Stimulated activated CD8-positive, alpha-beta memory T cell treated with anti-CD3 and anti-CD28 coated beads, Interleukin-4, amount 100 ng/mL, for 1 hour (primary cell): ENCODE measurements at regions not wholly inside any gene's neighbourhood (a gene's known extent, or its start where the extent isn't known, plus 50 kb on each side); places are given as distances from the start of the nearest gene placed in this dataset.
"Not testable (repeated sequence)": the region's sequence is repeated elsewhere in the genome, so short reads cannot be mapped to it uniquely, and the experiment has no call there.

Experiments used
- DNase-seq, 2 donors: peaks; one replicate each; pipeline ENCODE4 v3.0.0-alpha.2; 2020; ENCODE audit warnings: low read depth in 2 of 2, low spot score in 1 of 2

DNA sequence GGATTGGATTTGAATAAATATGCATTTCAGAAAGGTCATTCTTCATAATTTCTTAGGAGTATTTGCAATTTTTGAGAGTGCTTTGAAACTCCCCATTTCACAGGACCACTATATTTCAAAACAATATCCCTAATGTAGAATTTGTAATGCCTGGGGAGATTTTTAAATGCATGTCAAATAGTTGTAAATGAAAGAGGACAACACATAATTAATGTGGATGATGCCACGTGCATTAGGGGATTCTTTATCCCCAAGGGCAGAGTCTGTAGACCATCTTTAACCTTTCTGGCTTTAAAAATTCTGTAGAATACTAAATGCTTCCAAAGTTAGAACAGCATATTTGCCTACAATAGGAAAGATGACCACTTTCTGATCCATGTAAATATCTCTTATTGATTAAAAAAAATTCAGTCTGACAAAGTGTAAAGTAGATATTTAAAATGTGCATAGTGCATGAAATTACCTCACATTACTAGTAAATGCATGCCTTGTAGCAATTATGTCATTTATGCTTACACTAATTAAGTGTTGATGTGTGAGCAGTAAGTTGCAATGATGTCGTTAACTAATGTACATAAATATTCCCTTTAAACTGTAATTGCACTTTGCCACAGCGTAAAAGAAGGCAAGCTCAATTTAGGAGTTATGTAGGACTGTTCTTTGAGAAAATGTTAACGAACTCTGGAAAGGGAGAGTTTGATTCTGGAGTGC lies 416.1 kb downstream of the PSAT1 start:
- DNase-seq, result no peak

DNA sequence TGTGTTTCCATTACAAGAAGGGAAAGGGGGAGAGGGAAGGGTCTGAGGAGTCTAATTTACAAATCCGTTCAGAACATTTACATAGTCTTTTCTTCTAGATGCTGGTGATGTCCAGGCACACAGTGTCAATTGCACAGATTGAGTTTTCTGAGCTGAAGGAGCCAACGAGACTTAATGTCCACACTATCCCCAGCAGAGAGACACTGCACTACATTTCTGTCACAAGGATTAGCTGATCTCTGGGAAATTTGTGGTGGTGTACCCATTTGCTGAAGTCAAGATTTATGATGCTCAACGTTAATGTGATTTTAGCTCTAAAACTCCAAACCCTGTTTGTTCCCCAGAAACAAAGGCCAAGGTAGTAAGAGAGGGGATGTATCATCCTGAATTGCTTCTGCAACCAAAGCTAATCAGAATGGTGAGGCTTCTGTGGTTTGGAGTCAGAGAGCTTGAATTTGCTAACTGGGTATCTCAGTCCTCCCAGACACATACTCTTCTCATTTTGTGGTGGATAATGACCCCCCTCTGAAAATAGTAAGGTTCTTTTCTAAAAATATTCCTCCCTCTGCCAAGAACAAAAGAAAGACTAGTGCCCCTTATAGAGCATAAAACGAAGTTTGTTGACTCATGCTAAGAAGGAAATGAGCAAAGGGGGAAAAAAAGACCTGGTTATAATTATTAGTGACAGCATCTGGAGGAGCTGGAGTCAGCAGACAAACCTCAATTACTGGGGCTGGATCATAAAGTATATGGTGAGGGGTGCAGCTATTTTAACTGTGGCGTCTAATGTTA lies 416.9 kb downstream of the PSAT1 start:
- no peak for DNase-seq

DNA sequence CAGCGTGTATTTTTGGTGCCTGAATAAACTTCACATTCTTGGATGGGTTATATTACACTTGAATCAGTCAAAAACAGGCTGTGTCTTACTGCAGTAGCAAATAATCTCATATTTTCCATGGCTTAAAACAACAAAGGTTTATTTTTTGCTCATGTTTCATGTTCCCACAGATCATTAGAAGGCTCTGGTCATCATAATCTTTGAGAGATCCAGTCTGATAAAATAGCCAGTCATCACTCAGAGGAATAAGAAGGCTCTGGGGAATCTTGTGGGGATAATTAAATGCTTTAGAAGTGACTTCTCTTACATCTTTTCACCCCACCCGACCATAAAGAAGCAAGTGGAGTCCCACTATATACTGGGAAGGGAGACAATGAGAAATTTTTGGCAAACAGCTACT lies 417.7 kb downstream of the PSAT1 start:
- DNase-seq, result no peak

DNA sequence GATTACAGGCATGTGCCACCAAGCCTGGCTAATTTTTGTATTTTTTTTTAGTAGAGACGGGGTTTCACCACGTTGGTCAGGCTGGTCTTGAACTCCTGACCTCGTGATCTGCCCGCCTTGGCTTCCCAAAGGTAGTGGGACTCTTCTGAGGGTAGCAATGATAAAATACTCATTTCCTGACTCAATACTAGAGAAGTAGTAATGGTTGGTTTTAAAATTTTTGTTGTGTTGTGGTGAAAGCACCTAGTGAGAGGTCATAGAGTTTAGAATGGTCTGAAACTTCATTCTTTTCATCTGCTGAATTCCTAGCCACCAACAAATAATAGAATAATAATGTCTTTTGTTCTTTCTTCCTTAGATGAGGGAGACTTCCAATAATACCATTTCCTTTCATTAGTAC lies 422.1 kb downstream of the PSAT1 start:
- not testable (repeated sequence) for DNase-seq

DNA sequence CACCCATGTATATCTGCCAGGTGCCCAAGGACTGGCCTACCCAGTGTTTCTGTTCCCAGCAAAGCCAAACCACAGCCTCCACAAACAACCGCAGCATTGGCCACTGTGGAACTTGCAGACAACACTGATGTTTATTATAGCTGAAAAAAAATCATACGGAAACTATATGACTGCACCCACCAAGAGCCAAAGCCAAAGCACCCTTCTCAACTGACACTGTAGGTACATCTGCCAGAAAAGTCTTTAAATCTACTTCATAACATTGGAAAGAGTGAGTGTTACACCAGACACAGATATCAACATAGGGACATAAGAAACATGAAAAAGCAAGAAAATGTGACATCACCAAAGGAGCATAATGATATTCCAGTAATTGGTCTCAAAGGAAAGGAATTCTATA lies 428.0 kb downstream of the PSAT1 start:
- no peak for DNase-seq

DNA sequence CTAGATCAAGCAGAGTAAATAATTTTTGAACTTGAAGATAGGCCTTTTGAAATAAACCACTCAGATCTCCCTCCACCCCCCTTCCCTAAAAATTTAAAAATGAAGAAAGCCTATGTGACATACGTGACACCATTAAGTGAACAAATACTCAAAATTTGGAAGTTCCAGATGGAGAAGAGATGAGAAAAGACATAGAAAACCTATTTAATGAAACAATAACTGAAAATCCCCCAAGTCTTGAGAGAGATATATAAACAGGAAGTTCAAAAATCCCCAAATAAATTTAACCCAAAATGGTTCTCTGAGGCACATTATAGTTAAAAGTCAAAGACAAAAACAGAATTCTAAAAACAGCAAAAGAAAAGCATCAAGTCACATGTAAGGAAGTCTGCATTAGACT lies 428.6 kb downstream of the PSAT1 start:
- no peak for DNase-seq

DNA sequence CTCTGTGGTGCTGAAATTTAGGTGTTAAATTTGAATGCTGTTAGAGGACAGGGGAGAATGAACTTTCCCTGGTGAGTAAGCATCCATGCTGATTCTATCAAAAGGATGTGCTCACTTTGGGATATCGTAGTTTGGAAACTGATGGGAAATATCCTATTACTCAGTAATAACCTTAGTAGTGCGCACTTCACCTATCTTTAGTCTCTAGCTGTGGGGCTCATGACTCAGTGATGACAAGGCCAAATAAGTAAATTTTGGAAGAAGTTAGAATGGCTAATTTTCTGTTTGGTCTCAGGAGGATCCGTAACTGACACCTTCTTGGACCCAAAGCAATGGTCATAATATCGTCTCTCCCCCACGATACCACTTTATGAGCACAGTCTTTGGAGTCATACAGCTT lies 448.4 kb downstream of the PSAT1 start:
- no peak for DNase-seq

DNA sequence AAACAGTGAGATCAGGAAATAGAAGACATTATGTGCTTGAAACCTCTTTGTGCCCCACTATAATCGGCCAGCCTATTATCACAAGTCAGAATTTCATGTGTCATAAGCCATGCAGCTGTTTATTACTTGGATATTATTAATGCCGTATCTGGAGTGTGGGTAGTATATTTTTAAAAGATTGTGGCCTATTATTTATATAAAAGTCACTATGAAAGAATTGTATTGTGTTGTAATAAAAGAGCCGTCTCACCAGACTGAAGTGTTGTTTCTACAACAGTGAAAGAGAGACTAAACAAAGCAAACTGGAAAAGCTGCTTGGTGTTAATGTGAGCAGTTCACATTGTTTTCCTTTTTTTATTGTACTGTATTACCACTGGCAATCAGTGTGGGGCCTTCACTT lies 449.1 kb downstream of the PSAT1 start:
- DNase-seq, result no peak

DNA sequence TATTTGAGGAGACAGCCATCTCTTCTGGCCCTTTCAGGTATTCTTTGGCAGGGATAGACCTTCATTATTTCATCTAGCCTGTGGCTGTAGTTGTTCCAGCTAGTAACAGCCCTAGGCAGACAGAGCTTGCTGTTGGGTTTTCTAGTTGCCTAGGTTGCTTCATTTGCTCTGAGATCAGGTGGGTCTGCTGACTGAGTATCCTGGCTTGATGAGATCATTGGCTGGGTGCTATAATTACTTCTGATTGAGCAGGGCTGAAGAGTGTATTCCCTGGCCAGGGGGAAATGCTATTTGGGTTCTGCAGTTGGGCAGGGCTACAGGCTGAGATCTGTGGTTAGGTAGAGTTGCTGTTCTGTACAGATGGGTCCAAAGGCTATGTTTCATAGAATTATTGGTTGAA lies 456.1 kb downstream of the PSAT1 start:
- no peak for DNase-seq

DNA sequence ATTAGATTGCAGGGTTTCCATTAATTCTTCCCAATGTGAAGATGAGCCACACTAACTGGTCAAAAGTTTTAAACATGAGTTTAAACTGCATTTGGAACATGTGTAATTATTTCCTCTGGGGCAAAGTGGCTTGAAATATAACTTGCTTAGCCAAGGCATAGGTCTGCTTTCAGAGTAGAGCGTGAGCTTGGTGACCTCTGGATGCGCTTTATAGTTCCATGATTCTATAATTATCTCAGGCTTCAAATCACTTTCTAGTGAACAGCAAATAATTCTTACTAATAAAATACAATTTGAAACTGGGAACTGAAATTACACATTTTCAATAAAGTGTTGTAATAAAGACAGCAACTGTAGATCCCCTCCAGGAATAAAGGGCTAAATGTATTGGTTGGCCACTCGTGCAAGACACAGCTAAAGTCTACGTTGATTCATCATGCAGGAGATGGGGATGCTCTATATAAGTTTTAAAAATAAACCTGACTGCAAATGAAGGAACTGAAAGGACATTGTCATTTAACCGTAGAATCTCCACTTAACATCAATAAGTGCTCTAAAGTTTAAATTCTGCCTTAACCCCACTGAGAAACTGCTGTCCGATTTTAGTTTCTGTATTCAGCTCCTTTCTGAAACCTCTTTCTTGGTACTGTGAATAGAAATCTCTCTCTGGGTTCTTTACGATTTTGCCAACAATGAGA lies 460.0 kb downstream of the PSAT1 start:
- no peak for DNase-seq

DNA sequence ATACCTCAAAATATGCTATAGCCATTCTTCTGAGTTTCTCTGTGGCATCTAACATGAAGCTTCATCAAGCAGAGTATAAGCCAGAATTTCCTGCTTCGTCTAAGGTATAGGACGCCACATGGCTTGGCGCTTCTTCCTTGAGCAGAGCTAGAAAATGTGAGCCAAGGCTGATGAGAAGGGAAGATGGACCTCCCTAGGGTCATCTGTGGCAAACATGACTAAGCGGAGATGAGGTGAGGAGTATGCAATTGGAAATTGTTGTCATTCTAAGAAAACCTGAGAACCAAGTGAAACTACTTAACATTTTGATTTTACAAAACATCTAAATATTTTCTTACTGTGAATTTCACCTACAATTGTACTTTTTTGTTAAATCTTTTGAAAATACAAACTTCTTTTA lies 466.5 kb downstream of the PSAT1 start:
- DNase-seq, result no peak

DNA sequence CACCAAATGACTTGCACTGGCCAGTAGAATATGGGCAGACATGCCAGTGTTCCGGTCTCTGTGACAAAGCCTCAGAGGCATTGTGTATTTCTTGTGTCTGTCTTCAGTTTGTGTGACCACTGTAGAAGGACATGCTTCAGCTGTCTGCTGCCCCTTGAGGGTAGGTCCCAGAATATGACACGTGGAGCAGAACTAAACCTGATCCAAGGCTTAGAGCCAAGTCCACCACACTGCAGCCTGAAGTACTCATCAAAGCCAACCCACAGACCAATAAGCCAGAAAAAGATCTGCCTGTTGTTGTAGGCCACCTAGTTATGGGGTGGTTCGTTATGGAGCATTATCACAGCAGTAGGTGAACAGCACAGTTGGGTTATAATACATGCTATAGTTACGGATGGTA lies 468.9 kb downstream of the PSAT1 start:
- no peak for DNase-seq

DNA sequence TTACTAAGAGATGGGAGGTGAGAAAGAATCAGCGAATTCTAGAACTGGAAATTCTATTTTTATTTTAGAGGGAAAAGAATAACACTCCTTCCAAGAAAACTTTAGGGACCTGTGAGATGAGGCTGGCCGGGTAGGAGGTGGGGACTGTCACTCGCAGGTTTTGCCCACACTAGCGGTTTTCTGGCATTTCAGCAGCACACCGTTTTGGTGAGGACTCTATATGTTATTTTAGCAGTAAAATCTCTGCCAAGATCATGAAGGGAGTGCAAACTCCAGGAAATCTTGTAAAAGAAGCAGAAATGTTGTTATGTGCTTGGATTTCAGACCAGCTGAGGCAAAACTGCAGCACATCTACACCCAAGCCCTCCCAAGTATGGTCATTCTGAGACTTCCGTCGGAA lies 470.6 kb downstream of the PSAT1 start:
- no peak for DNase-seq

DNA sequence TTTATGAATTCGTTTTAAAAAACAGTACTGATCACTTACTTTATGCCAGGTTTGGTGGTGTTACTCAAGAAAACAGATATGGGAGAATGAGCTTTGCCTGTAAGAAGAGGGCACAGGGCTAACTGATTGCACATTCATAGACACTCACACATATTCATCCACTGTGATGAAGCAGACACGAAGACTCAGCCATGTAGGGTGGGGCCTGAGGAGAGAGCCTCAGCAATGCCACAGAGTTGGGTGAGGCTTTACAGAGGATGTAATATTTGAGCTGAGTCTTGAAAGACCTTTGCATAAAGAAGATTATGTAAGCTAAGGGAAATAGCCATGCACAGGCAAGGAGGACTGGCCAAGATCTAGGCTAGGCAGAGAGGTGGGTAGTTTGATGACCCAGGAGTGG lies 472.8 kb downstream of the PSAT1 start:
- DNase-seq, result no peak

DNA sequence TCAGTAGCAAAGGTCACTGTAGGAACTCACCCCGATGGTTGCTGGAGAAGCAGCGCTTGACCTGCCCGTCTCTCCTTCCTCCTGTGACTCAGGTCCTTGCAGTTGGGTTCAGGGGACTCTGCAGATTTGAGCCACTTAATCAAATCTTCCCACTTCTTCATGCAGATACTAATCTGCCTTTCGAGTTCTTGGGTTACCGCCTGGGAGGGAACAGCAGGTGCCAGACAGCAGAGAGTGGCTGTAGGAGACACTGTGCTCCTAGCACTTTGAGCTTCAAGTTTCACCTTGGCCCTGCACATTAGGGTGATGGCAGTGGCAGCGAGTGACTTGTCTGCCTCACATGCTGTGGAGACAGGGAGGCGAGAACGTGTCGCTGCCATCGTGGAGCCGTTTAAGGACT lies 478.3 kb downstream of the PSAT1 start:
- no peak for DNase-seq

DNA sequence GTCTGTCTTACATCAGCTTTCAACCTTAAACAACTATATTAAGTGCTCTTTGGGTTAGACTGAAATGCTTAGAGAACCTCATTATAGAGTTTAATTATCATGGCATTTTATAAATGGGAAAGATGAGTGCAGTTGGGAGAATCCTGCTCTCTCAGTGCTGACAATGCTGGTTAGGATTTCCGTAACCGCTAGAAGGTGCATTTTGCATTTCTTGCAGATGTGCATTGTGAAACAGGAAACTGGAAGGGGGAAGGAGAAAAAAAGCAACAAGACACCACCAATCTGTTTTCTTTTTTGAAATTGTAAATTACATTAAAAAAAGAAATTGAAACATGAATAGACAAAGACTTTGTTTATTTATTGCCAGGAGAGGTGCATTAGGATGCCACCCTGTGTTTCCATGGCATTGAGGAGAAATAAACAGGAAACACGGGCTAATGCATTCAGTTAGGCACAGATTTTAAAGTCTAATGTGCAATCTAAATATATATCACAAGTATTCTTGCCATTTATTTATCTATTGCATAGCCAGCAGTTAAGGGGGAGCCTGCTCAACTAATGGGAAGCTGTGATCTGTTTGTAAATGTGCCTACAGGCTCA lies 478.9 kb downstream of the PSAT1 start:
- DNase-seq, result no peak

DNA sequence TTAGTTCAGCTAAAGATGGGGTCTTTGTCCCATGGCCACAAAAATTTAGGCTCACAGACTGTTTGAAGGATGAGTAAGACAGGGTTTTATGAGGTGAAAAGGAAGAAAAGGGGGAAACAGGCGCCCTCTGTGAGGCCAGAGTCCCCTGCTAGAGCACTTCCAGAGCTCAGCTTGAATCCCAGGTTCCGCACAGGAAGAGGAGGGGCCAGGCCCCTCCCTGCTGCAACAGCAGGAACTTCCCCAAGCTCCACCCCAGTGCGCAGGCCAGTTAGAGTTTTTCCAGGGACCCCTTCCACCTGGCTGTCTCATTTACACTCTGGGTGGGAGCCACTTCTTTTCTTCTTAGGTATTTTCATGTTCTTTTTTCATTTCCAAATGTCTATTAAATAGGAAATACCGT lies 480.8 kb downstream of the PSAT1 start:
- DNase-seq, result no peak

DNA sequence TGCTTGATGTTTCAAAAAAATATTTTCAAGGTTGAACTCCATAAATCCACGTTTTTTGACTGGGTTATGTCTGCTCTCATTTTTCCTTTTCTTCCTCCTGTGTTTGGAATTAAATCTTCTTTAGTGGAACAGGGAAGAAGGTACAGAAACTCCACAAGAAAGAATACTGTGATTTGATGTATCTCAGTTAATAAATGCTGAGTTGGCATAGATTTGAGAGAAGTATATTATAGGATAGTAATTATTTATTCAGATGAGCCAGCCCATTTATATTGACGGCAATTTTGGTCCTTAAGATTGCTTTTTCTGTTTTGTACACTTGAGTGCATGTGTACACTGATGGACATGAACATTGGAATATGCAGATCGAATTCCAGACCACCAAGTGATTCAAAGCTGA lies 481.4 kb downstream of the PSAT1 start:
- no peak for DNase-seq

DNA sequence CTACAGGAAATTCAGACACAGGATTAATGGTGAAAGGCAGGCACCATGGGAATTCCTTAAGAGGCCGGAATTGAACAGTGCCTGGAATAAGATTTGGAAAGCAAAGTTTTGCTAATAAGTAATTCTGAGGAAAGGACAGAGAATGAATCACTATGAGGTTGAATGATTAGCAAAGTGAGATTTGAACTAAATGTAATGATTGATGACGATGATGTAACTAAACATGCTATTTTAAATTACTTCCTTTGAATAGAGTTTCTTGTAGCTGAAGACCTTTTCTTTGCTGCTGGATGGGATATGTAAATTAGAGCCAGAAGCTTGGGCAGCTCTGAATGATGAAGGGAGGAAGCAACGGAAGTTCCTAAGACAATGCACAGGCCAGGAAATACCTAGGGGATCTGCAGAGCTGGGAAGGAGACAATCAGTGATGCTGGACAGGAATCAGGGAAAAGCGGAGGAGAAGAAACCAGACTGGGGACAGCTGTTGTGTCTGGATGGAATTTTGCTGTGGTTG lies 482.0 kb downstream of the PSAT1 start:
- no peak for DNase-seq

DNA sequence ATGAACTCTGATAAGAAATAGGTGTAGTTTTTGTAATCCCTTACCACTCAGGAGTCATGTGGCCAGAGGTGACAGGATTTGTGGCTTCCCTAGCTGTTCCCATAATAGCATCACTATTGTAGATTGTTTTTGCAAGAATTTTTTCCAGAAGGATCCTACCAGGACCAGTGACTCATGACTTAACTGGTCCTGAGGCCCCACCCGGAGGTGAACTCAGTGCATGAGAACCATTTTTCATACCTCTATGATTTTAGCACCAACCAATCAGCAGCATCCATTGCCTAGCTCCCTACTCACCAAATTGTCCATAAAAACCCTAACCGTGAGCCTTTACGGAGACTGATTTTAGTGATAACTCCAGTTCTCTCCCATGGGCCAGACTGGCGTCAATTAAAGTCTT lies 484.8 kb downstream of the PSAT1 start:
- no peak for DNase-seq

DNA sequence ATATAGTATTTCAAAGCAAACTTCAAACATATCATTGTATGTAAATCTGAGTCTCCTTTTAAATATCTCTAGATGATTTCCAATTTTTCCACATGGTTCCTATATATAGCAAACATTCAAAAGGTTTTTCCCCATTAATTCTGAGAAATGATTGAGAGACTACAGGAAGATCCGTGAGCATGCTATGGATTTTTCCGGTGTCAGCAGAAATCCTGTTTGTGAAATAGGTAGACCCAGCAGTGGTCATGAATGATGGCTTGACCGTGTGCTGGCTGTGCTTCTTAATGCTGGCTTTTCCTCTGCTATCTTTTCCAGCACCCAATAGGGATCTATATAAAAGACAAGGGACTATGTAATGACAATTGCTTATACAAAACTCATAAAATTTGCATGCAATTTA lies 485.3 kb downstream of the PSAT1 start:
- no peak for DNase-seq

DNA sequence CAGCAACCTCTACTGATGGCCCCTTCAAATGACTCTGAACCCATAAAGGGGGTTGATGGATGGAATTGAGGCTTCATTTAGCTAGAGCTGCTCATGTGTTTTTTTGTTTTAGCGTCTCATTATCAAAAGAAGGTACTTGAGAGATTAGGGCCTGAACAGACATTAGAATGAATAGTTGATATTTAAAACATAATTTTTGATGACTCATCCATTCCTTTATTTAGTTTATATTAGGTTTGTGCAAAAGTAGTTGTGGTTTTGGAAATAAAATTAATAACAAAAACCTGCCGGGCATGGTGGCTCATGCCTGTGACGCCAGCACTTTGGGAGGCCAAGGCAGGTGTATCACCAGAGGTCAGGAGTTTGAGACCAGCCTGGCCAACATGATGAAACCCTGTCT lies 485.9 kb downstream of the PSAT1 start:
- DNase-seq, result no peak
